GM21528 (cell line): ENCODE measurements at regions not wholly inside any gene's neighbourhood (a gene's known extent, or its start where the extent isn't known, plus 50 kb on each side); places are given as distances from the start of the nearest gene placed in this dataset.
"Not testable (repeated sequence)": the region's sequence is repeated elsewhere in the genome, so short reads cannot be mapped to it uniquely, and the experiment has no call there.

Experiments used
- ATAC-seq: cut with Tn5 transposase; IDR thresholded peaks from one replicate; pipeline ENCODE4 v1.9.1; 2021; ENCODE audit warnings: mild to moderate bottlenecking, moderate library complexity; ENCODE audit not compliant: unreplicated experiment, low FRiP score

- not testable (repeated sequence) for ATAC-seq
These were observed 295.8 kb upstream of the NUDT12 start for GRCh38 chr5:103858367-103858766.

GRCh38 chr5:103851091-103851490 is 288.5 kb upstream of the NUDT12 start:
- ATAC-seq: no peak

- ATAC-seq: no peak
These were observed 287.3 kb upstream of the NUDT12 start for GRCh38 chr5:103849934-103850333.

GRCh38 chr5:103847060-103847459 is 284.5 kb upstream of the NUDT12 start:
- no peak for ATAC-seq

- no peak for ATAC-seq
These were observed 280.3 kb upstream of the NUDT12 start for GRCh38 chr5:103842936-103843335.

- no peak for ATAC-seq
These were observed 278.0 kb upstream of the NUDT12 start for GRCh38 chr5:103840600-103840999.

GRCh38 chr5:103834216-103834615 is 271.6 kb upstream of the NUDT12 start:
- no peak for ATAC-seq

- no peak for ATAC-seq
These were observed 267.0 kb upstream of the NUDT12 start for GRCh38 chr5:103829585-103829984.

GRCh38 chr5:103827976-103828375 is 265.4 kb upstream of the NUDT12 start:
- no peak for ATAC-seq

- ATAC-seq: no peak
These were observed 258.8 kb upstream of the NUDT12 start for GRCh38 chr5:103821361-103821760.

GRCh38 chr5:103808464-103809106 is 246.0 kb upstream of the NUDT12 start:
- peak; percentile 63 for ATAC-seq

- ATAC-seq: no peak
These were observed 242.1 kb upstream of the NUDT12 start for GRCh38 chr5:103804711-103805110.

GRCh38 chr5:103801681-103802080 is 239.1 kb upstream of the NUDT12 start:
- ATAC-seq: no peak

GRCh38 chr5:103800741-103801495 is 238.3 kb upstream of the NUDT12 start:
- ATAC-seq: no peak

GRCh38 chr5:103793595-103794182 is 231.1 kb upstream of the NUDT12 start:
- no peak for ATAC-seq

GRCh38 chr5:103785569-103785968 is 223.0 kb upstream of the NUDT12 start:
- no peak for ATAC-seq

GRCh38 chr5:103783669-103784068 is 221.1 kb upstream of the NUDT12 start:
- ATAC-seq: no peak

GRCh38 chr5:103780794-103781193 is 218.2 kb upstream of the NUDT12 start:
- ATAC-seq: no peak

GRCh38 chr5:103774721-103775120 is 212.1 kb upstream of the NUDT12 start:
- ATAC-seq: no peak

- ATAC-seq: no peak
These were observed 209.7 kb upstream of the NUDT12 start for GRCh38 chr5:103772248-103772647.

- no peak for ATAC-seq
These were observed 201.8 kb upstream of the NUDT12 start for GRCh38 chr5:103764403-103764802.

- no peak for ATAC-seq
These were observed 196.4 kb upstream of the NUDT12 start for GRCh38 chr5:103758996-103759395.
